GM23338 (cell line): ENCODE measurements at regions not wholly inside any gene's neighbourhood (a gene's known extent, or its start where the extent isn't known, plus 50 kb on each side); places are given as distances from the start of the nearest gene placed in this dataset.

Source experiments
- ATAC-seq: fragments of 200-7000 bp; cut with Tn5 transposase; 3 replicates; pipeline ENCODE4 v1.9.1; 2020
- DNase-seq: peaks from one replicate; pipeline ENCODE4 v3.0.0-alpha.2; 2015; ENCODE audit warnings: low spot score
- H2AFZ ChIP-seq: fragments of 200-600 bp; sonication (generic); 2 replicates; pipeline ENCODE4 v1.8.0; 2016; ENCODE audit warnings: antibody characterized with exemption, mild to moderate bottlenecking, moderate library complexity
- H3F3A ChIP-seq: fragments of 200-600 bp; sonication (generic); replicated peaks from 2 replicates; pipeline ENCODE4 v1.8.0; 2017; ENCODE audit warnings: antibody characterized with exemption, mixed run types, low read depth
- H3K27ac ChIP-seq: fragments of 200-600 bp; sonication (generic); 2 replicates; pipeline ENCODE4 v1.6.1; 2016; ENCODE audit warnings: low read depth
- H3K27me3 ChIP-seq: fragments of 200-600 bp; sonication (generic); 2 replicates; pipeline ENCODE4 v1.8.0; 2016; ENCODE audit warnings: mild to moderate bottlenecking, mixed run types, moderate library complexity; ENCODE audit not compliant: insufficient read depth
- H3K36me3 ChIP-seq: fragments of 200-600 bp; sonication (generic); 2 replicates; pipeline ENCODE4 v1.8.0; 2016; ENCODE audit warnings: mild to moderate bottlenecking; ENCODE audit not compliant: insufficient read depth
- H3K4me1 ChIP-seq: fragments of 200-600 bp; sonication (generic); 2 replicates; pipeline ENCODE4 v1.8.0; 2016; ENCODE audit warnings: mild to moderate bottlenecking, moderate library complexity; ENCODE audit not compliant: insufficient read depth
- H3K4me2 ChIP-seq: fragments of 200-600 bp; sonication (generic); 2 replicates; pipeline ENCODE4 v1.7.1; 2017; ENCODE audit warnings: mixed run types
- H3K4me3 ChIP-seq: fragments of 200-600 bp; sonication (generic); 2 replicates; pipeline ENCODE4 v1.6.1; 2016; ENCODE audit warnings: mixed run types
- H3K79me2 ChIP-seq: fragments of 200-600 bp; sonication (generic); replicated peaks from 2 replicates; pipeline ENCODE4 v1.8.0; 2017; ENCODE audit warnings: mild to moderate bottlenecking; ENCODE audit not compliant: insufficient read depth
- H3K9me2 ChIP-seq: fragments of 200-600 bp; sonication (generic); 2 replicates; pipeline ENCODE4 v1.8.0; 2017; ENCODE audit not compliant: insufficient read depth
- H4K20me1 ChIP-seq: fragments of 200-600 bp; sonication (generic); replicated peaks from 2 replicates; pipeline ENCODE4 v1.8.0; 2017; ENCODE audit warnings: mild to moderate bottlenecking; ENCODE audit not compliant: insufficient read depth
- H3K27ac Mint-ChIP-seq: 2 replicates; pipeline ENCODE4 v1.8.0; 2020; ENCODE audit warnings: inconsistent platforms, mild to moderate bottlenecking, moderate library complexity, mixed read lengths
- H3K27me3 Mint-ChIP-seq: 3 replicates; pipeline ENCODE4 v1.8.0; 2022; ENCODE audit warnings: low read depth, mild to moderate bottlenecking, moderate library complexity, mixed read lengths, inconsistent platforms; ENCODE audit not compliant: insufficient read depth, poor library complexity
- H3K36me3 Mint-ChIP-seq: 3 replicates; pipeline ENCODE4 v1.8.0; 2021; ENCODE audit warnings: low read depth, mild to moderate bottlenecking, inconsistent platforms, moderate library complexity, mixed read lengths
- H3K4me1 Mint-ChIP-seq: 3 replicates; pipeline ENCODE4 v1.8.0; 2020; ENCODE audit warnings: mild to moderate bottlenecking, inconsistent platforms, mixed read lengths
- H3K4me3 Mint-ChIP-seq: 3 replicates; pipeline ENCODE4 v1.8.0; 2021; ENCODE audit warnings: moderate library complexity, mild to moderate bottlenecking, inconsistent platforms, mixed read lengths
- H3K9me3 Mint-ChIP-seq: 3 replicates; pipeline ENCODE4 v1.8.0; 2020; ENCODE audit warnings: moderate library complexity, mild to moderate bottlenecking, inconsistent platforms, mixed read lengths
- CREB1 ChIP-seq: fragments of 250-450 bp; sonication (Bioruptor Pico); IDR thresholded peaks from 2 replicates; pipeline ENCODE4 v1.5.0; 2020; ENCODE audit warnings: low read depth, mild to moderate bottlenecking, moderate library complexity
- CTCF ChIP-seq, 2 experiments: fragments of 200-600 bp in 1 of 2; sonication (generic) in 1 of 2; conservative IDR thresholded peaks; 2 replicates each; pipeline versions ENCODE4 v1.5.1 to v1.6.1; 2016 to 2017; ENCODE audit warnings: antibody characterized with exemption in 2 of 2, low read depth in 2 of 2, mild to moderate bottlenecking in 2 of 2, moderate library complexity in 1 of 2
- EZH2phosphoT487 ChIP-seq: fragments of 200-600 bp; sonication (generic); IDR thresholded peaks from one replicate; pipeline ENCODE4 v1.8.1; 2018; ENCODE audit warnings: antibody characterized with exemption; ENCODE audit not compliant: unreplicated experiment
- JUNB ChIP-seq: IDR thresholded peaks from one replicate; pipeline ENCODE4 v1.6.1; 2016; ENCODE audit warnings: antibody characterized with exemption; ENCODE audit not compliant: unreplicated experiment
- POLR2AphosphoS5 ChIP-seq: IDR thresholded peaks from 2 replicates; pipeline ENCODE4 v1.6.1; 2016; ENCODE audit warnings: antibody characterized with exemption, low read depth
- REST ChIP-seq: IDR thresholded peaks from one replicate; pipeline ENCODE4 v1.6.1; 2018; ENCODE audit warnings: antibody characterized with exemption; ENCODE audit not compliant: unreplicated experiment
- STAT1 ChIP-seq: IDR thresholded peaks from one replicate; pipeline ENCODE4 v1.6.1; 2016; ENCODE audit warnings: antibody characterized with exemption; ENCODE audit not compliant: unreplicated experiment
- ZNF114 ChIP-seq: fragments of 250-450 bp; sonication (Bioruptor Pico); IDR thresholded peaks from 2 replicates; pipeline ENCODE4 v1.5.0; 2020; ENCODE audit warnings: mild to moderate bottlenecking, moderate library complexity
- ZNF462 ChIP-seq: fragments of 250-450 bp; sonication (Bioruptor Pico); IDR thresholded peaks from 2 replicates; pipeline ENCODE4 v1.5.0; 2020; ENCODE audit warnings: mild to moderate bottlenecking, moderate library complexity
- TF ChIP-seq, protein P1 (sequence below): IDR thresholded peaks from 2 replicates; pipeline ENCODE4 v1.6.1; 2016; ENCODE audit warnings: antibody characterized with exemption

GRCh38 chr10:36336315-36336714, 694.2 kb upstream of the FZD8 start (continued):
- TF ChIP-seq ZNF462 (CRISPR knock-in tag) (no peak), STAT1 (no peak)

DNA sequence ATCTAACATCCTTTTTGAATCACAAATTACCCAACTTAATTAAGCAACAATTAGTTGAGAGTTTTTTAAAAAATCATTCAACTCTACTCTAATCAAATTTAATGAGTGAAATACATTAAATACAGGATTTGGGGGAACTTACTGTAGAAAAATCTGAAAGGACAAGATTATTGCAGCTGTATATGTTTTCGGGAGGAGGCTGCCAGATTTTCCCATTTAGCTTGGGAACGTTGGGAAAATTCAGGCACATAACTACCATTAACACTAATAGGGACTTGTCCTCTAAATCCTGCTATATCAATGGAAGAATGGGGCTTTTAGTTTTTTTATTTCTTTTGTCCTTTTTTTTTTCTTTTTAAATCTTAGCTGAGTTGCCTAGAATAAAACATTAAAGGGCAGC, 691.4 kb upstream of the FZD8 start:
- H3K9me3 Mint-ChIP-seq: no peaks in the 10 kb centered on the region
- H3K79me2 ChIP-seq: no peaks in the 10 kb centered on the region
- H3K4me3 ChIP-seq: no peak overlapping the region
- H3K9me2 ChIP-seq: no peaks in the 10 kb centered on the region
- H3K4me1 ChIP-seq: no peaks in the 10 kb centered on the region
- no peaks in the 10 kb centered on the region for H4K20me1 ChIP-seq
- no peak overlapping the region for H3K27ac Mint-ChIP-seq
- H3K27ac ChIP-seq: no peak overlapping the region
- no peaks in the 10 kb centered on the region for H3K36me3 Mint-ChIP-seq
- H3K4me2 ChIP-seq: no peak overlapping the region
- H3K4me1 Mint-ChIP-seq: no peaks in the 10 kb centered on the region
- H2AFZ ChIP-seq: no peak overlapping the region
- H3F3A ChIP-seq: no peaks in the 10 kb centered on the region
- H3K36me3 ChIP-seq: no peaks in the 10 kb centered on the region
- ATAC-seq (no peak), DNase-seq (no peak)
- H3K27me3 ChIP-seq: no peaks in the 10 kb centered on the region
- H3K4me3 Mint-ChIP-seq: no peak overlapping the region
- H3K27me3 Mint-ChIP-seq: no peaks in the 10 kb centered on the region
- TF ChIP-seq REST (no peak), POLR2AphosphoS5 (no peak), JUNB (no peak), ZNF114 (no peak), CTCF (conservative IDR thresholded peaks at IDR 0.05; ENCODE audit: low read depth in 2 of 2) (no peak), CREB1 (CRISPR knock-in tag) (no peak), EZH2phosphoT487 (no peak)
- TF ChIP-seq, protein P1, sequence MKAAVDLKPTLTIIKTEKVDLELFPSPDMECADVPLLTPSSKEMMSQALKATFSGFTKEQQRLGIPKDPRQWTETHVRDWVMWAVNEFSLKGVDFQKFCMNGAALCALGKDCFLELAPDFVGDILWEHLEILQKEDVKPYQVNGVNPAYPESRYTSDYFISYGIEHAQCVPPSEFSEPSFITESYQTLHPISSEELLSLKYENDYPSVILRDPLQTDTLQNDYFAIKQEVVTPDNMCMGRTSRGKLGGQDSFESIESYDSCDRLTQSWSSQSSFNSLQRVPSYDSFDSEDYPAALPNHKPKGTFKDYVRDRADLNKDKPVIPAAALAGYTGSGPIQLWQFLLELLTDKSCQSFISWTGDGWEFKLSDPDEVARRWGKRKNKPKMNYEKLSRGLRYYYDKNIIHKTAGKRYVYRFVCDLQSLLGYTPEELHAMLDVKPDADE: no peak
